Activated naive CD8-positive, alpha-beta T cell treated with anti-CD3 and anti-CD28 coated beads for 36 hours (primary cell): ENCODE measurements at regions not wholly inside any gene's neighbourhood (a gene's known extent, or its start where the extent isn't known, plus 50 kb on each side); places are given as distances from the start of the nearest gene placed in this dataset.

ENCODE experiments used
- DNase-seq: peaks from one replicate; pipeline ENCODE4 v3.0.0; 2021
- H3K27ac Mint-ChIP-seq: one replicate; pipeline ENCODE4 v1.8.0; 2022; ENCODE audit warnings: mild to moderate bottlenecking, moderate library complexity, mixed read lengths
- H3K27me3 Mint-ChIP-seq: one replicate; pipeline ENCODE4 v1.8.0; 2022; ENCODE audit warnings: mild to moderate bottlenecking, mixed read lengths
- H3K36me3 Mint-ChIP-seq: one replicate; pipeline ENCODE4 v1.8.0; 2021; ENCODE audit warnings: mild to moderate bottlenecking, mixed read lengths
- H3K4me1 Mint-ChIP-seq: one replicate; pipeline ENCODE4 v1.8.0; 2021; ENCODE audit warnings: mixed read lengths
- H3K4me3 Mint-ChIP-seq: one replicate; pipeline ENCODE4 v1.8.0; 2022; ENCODE audit warnings: mild to moderate bottlenecking, moderate library complexity, mixed read lengths
- H3K9me3 Mint-ChIP-seq: one replicate; pipeline ENCODE4 v1.8.0; 2022; ENCODE audit warnings: mixed read lengths

DNA sequence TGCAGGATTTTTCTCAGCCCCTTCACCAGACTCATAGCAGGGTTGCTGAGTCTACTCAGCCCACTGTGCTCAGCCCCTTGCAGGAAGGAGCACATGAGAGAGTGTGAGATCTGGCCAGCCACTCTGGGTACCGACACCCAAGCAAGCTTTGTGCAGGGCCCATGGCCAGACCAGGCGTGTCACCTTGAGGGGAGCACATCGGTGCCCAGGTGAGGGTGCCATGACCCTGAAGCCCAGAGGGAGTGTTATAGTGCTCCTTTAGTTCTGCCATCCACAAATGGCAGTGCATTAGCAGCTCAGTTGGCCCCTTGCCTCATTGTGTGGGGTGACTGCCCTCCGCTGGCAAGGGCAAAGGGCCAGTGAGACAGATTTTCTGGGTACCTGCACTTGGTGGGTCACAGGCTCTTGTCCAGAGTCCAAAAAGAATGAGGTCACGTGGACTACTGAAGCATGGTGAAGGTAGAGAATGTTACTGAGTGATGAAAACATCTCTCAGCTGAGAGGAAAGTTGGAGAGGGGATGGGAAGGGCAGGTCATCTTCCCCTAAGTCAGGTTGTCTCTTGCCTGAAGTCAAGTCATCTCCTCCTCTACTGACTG is 181.8 kb downstream of the MACC1 start:
- Mint-ChIP-seq H3K27ac (no peak overlapping the region), H3K9me3 (no peaks in the 10 kb centered on the region), H3K36me3 (no peaks in the 10 kb centered on the region), H3K4me3 (no peak overlapping the region), H3K4me1 (no peaks in the 10 kb centered on the region), H3K27me3 (no peaks in the 10 kb centered on the region)
- DNase-seq: no peak

DNA sequence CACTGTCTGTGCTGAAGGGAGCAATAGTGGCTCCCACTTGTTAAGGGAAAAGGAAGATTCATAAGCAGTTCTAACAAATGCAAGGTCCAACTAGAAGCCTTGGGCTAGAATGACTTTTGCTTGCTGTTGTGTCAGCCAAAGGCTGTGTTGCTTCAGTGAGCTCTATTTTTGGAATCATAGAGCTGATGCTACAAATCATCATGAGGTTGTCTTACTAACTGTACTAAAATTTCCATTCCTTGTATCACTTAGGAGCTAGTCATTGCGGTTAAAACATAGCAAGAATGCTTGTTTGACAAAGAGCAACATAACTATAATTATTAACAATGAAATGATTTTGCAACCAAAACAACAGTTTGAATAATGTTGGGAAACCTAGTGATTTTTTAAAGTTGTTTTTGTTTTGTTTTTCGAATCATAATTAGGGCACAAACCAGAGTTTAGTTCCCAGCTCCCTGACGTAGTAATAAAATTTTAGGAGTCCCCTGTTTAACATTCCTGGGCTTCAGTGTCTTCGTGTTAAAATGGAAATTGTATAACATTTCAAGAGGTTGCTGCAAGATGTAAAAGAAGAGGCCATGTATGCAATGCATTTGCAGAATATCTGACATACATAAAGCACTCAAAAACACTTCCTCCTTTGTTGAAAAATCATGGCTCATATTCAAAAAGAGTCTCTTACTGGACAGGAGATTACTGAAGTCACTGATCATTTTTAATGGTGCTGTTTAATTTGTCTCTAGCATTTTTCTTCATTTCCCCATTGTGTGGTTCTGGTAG is 183.4 kb downstream of the MACC1 start:
- Mint-ChIP-seq H3K27ac (no peak overlapping the region), H3K4me3 (no peak overlapping the region), H3K4me1 (no peaks in the 10 kb centered on the region), H3K27me3 (no peaks in the 10 kb centered on the region), H3K9me3 (no peaks in the 10 kb centered on the region), H3K36me3 (no peaks in the 10 kb centered on the region)
- no peak for DNase-seq

- DNase-seq: no peak
- Mint-ChIP-seq H3K4me1 (no peaks in the 10 kb centered on the region), H3K27me3 (no peaks in the 10 kb centered on the region), H3K4me3 (no peak overlapping the region), H3K9me3 (no peaks in the 10 kb centered on the region), H3K36me3 (no peaks in the 10 kb centered on the region), H3K27ac (no peak overlapping the region)
Observed at GRCh38 chr7:20032741-20033140, 184.4 kb downstream of the MACC1 start.

- no peaks in the 10 kb centered on the region for H3K36me3 Mint-ChIP-seq
- DNase-seq: no peak
- H3K27ac Mint-ChIP-seq: no peak overlapping the region
- H3K27me3 Mint-ChIP-seq: no peaks in the 10 kb centered on the region
- H3K4me1 Mint-ChIP-seq: no peaks in the 10 kb centered on the region
- no peaks in the 10 kb centered on the region for H3K9me3 Mint-ChIP-seq
- no peak overlapping the region for H3K4me3 Mint-ChIP-seq
Observed at GRCh38 chr7:20030915-20031362, 186.2 kb downstream of the MACC1 start.

DNA sequence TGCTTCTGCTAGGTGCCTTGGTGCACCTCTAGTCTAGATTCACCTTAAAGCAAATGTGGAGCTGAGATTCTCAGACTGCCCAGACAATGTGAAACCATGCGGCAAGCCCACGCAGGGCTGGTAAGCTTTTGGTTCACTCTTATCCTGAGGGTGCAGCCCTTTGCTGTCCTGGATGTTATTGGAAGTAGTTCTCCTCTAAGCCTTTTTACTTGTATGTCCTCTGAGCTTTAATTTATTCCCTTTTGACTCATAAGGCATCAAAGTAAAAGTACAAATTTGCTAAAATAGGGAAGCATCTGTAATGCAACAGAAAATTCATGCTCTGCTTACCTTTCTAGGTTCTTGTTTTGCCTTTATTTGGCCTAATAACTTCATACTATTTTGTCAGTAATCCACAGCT is 186.8 kb downstream of the MACC1 start:
- H3K27me3 Mint-ChIP-seq: no peaks in the 10 kb centered on the region
- no peak overlapping the region for H3K27ac Mint-ChIP-seq
- H3K4me3 Mint-ChIP-seq: no peak overlapping the region
- H3K4me1 Mint-ChIP-seq: no peaks in the 10 kb centered on the region
- no peaks in the 10 kb centered on the region for H3K36me3 Mint-ChIP-seq
- H3K9me3 Mint-ChIP-seq: no peaks in the 10 kb centered on the region
- DNase-seq: no peak

DNA sequence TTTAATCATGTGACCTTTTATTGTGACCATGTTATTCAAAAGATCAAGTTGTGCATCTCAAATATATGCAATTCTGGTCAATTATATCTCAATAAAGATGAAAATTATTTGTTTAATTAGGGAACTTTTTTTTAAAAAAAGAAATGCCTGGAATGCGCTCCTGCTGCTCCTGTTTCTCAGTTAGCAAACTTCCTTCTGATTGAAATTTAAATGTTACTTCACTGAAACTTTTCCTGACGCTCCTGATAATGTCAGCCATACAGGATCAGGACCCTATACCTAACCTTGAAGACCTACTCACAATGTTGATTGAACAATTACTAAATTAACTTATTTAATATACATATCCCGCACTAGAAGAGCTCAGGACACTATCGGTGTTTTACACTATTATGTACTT is 190.4 kb downstream of the MACC1 start:
- Mint-ChIP-seq H3K4me3 (no peak overlapping the region), H3K36me3 (no peaks in the 10 kb centered on the region)

DNA sequence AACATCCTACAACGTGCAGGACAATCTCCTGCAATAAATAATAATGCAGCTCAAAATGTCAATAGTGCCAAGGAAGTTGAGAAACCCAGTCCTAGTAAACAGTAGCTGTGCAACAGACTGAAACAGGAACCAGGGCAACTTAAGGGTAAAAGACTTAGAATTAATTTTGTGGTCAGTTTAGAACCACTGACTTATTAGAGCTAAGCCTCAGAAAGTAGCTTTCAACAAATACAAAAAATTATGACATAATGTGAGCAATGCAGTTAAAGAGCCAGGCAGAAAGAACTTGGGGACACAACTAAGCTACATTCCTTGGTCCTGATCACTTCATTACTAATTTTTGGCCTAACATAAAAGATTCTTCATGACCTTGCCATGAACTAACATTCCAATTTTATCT is 195.4 kb downstream of the MACC1 start:
- H3K27me3 Mint-ChIP-seq: no peaks in the 10 kb centered on the region
- H3K4me1 Mint-ChIP-seq: peaks cover 2% of the 10 kb centered on the region
- H3K9me3 Mint-ChIP-seq: no peaks in the 10 kb centered on the region
- no peak for DNase-seq
- H3K4me3 Mint-ChIP-seq: no peak overlapping the region
- H3K27ac Mint-ChIP-seq: no peak overlapping the region
- no peaks in the 10 kb centered on the region for H3K36me3 Mint-ChIP-seq

More for the DNA sequence above, 190.4 kb downstream of the MACC1 start:
- H3K27ac Mint-ChIP-seq: no peak overlapping the region
- no peak for DNase-seq
- H3K9me3 Mint-ChIP-seq: no peaks in the 10 kb centered on the region
- H3K27me3 Mint-ChIP-seq: no peaks in the 10 kb centered on the region
- H3K4me1 Mint-ChIP-seq: no peaks in the 10 kb centered on the region

DNA sequence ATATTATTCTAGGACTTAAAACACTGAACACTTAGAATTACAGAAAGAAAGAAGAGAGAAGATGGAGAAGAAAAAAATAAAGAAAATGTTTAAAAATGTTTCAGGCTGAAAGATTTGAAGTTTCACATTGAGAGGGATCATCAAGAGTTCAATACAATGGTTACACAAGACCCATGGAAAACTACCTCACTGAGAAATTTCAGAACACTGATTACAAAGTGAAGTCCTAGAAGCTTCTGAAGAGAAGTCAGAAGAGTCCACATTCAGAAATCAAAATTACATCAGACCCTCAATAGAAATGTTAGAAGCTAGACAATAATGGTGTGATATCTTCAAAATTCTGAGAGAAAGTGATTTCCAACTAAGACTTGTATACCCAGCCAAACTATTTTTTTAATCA is 196.1 kb downstream of the MACC1 start:
- Mint-ChIP-seq H3K4me3 (no peak overlapping the region), H3K36me3 (no peaks in the 10 kb centered on the region), H3K27me3 (no peaks in the 10 kb centered on the region), H3K27ac (no peak overlapping the region), H3K4me1 (peaks cover 2% of the 10 kb centered on the region), H3K9me3 (no peaks in the 10 kb centered on the region)
- no peak for DNase-seq

DNA sequence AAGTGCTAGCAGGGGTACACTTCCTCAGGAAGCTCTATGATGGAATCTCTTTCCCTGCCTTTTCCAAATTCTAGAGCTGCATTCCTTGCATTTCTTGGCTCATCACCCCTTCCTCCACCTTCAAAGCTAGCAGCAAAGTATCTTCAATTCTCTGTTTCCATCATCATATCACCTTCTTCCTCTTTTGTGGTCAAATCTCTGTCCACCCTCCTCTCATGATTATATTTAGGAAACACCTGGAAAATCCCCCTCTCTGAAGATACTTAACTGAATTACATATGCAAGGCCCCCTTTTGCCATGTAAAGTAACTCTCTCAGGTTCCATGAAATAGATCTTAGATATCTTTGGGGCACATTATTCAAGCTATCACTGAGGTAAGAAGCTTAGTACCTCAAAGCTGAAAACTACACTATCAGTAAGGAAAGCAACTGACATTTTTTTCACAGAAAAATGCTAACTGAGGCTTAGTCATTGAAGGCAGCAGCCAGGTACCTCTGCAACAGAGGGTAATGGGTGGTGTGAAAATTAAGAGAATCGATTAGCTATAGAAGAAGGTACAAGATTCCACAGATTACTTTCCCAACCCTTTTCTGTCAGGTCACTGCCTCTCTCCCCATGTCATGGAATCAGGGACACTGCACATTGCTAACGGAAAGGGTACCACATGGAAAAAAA is 197.3 kb downstream of the MACC1 start:
- H3K4me1 Mint-ChIP-seq: peaks cover 2% of the 10 kb centered on the region
- H3K27me3 Mint-ChIP-seq: no peaks in the 10 kb centered on the region
- H3K27ac Mint-ChIP-seq: no peak overlapping the region
- no peak for DNase-seq
- no peak overlapping the region for H3K4me3 Mint-ChIP-seq
- no peaks in the 10 kb centered on the region for H3K9me3 Mint-ChIP-seq
- H3K36me3 Mint-ChIP-seq: no peaks in the 10 kb centered on the region

GRCh38 chr7:20016669-20017068 is 200.5 kb downstream of the MACC1 start:
- DNase-seq: no peak
- H3K27ac Mint-ChIP-seq: no peak overlapping the region
- no peaks in the 10 kb centered on the region for H3K36me3 Mint-ChIP-seq
- H3K27me3 Mint-ChIP-seq: no peaks in the 10 kb centered on the region
- peaks cover 2% of the 10 kb centered on the region for H3K4me1 Mint-ChIP-seq
- H3K4me3 Mint-ChIP-seq: no peak overlapping the region
- H3K9me3 Mint-ChIP-seq: no peaks in the 10 kb centered on the region

- Mint-ChIP-seq H3K36me3 (no peaks in the 10 kb centered on the region), H3K27me3 (no peaks in the 10 kb centered on the region), H3K27ac (no peak overlapping the region), H3K9me3 (no peaks in the 10 kb centered on the region), H3K4me3 (no peak overlapping the region), H3K4me1 (no peaks in the 10 kb centered on the region)
- no peak for DNase-seq
Observed at GRCh38 chr7:20013536-20013935, 203.6 kb downstream of the MACC1 start.

DNA sequence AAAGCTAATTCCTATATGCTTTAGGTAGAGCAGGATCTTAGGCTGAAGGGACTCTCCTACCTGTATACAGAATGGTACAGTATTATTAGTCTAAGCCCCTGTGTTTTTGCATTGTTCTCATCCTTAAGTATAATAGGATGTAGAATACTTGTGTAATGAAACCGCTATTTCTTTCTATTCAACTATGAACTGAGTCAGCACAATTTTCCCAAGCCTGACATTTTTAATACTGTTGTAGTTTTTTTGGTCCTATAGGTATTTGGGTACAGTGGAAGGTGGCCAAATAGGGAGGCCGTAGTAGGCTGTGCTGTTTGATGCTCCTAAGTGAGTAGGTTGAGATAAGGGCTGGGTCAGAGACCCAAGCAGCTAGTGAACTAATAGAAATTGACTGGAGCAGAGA is 205.1 kb downstream of the MACC1 start:
- Mint-ChIP-seq H3K4me1 (no peaks in the 10 kb centered on the region), H3K4me3 (no peak overlapping the region), H3K27me3 (no peaks in the 10 kb centered on the region), H3K27ac (no peak overlapping the region), H3K9me3 (no peaks in the 10 kb centered on the region), H3K36me3 (no peaks in the 10 kb centered on the region)
- DNase-seq: no peak

DNA sequence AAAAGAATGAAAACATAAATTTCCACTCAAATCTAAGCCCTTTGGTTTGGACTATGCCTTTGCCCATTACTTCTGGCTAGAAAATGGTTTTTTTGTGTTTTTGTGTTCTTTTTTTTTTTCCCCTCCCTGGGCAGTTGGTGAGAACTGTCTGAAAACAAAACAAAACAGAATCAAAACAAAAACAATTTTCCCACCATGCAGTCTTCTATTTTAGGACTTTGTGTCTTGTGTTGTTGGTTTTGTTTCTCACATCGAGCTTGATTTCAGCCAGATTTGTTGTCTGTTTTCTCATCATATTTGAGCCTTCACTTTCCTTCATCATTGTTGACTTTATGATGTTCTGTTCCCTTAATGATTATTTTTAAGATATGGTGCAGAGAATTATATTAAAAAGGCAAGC is 206.3 kb downstream of the MACC1 start:
- H3K4me1 Mint-ChIP-seq: no peaks in the 10 kb centered on the region
- H3K4me3 Mint-ChIP-seq: no peak overlapping the region
- H3K27me3 Mint-ChIP-seq: no peaks in the 10 kb centered on the region
- no peak for DNase-seq
- no peaks in the 10 kb centered on the region for H3K36me3 Mint-ChIP-seq
- no peaks in the 10 kb centered on the region for H3K9me3 Mint-ChIP-seq
- no peak overlapping the region for H3K27ac Mint-ChIP-seq

DNA sequence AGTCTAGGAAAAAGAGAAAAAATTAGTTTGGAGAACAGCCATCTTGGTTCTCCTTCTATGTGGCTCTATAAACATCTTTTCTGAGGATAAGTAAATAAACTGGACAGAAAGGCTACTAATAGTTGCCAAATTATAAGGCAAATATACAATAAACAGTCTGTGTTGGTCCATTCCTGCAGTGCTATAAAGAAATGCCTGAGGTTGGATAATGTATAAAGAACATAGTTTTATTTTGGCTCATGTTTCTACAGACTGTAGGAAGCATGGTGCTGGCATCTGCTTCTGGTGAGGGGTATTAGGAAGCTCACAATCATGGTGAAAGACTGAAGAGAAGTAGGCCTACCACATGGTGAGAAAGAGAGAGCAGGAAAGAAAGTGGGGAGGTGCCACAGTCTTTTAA is 209.7 kb downstream of the MACC1 start:
- Mint-ChIP-seq H3K4me3 (no peak overlapping the region), H3K9me3 (no peaks in the 10 kb centered on the region), H3K4me1 (no peaks in the 10 kb centered on the region), H3K27me3 (no peaks in the 10 kb centered on the region), H3K36me3 (no peaks in the 10 kb centered on the region), H3K27ac (no peak overlapping the region)
- no peak for DNase-seq

- Mint-ChIP-seq H3K27me3 (no peaks in the 10 kb centered on the region), H3K36me3 (no peaks in the 10 kb centered on the region), H3K9me3 (no peaks in the 10 kb centered on the region), H3K27ac (no peak overlapping the region), H3K4me3 (no peak overlapping the region), H3K4me1 (no peaks in the 10 kb centered on the region)
- no peak for DNase-seq
Observed at GRCh38 chr7:20005081-20005480, 212.1 kb downstream of the MACC1 start.

GRCh38 chr7:19999681-20000080 is 217.5 kb downstream of the MACC1 start:
- Mint-ChIP-seq H3K9me3 (no peaks in the 10 kb centered on the region), H3K36me3 (no peaks in the 10 kb centered on the region), H3K4me3 (no peak overlapping the region), H3K27ac (no peak overlapping the region), H3K27me3 (no peaks in the 10 kb centered on the region), H3K4me1 (no peaks in the 10 kb centered on the region)
- DNase-seq: no peak
